Neuronal stem cell (in vitro differentiated cells): ENCODE measurements at regions not wholly inside any gene's neighbourhood (a gene's known extent, or its start where the extent isn't known, plus 50 kb on each side); places are given as distances from the start of the nearest gene placed in this dataset.

ENCODE experiments used
- DNase-seq: peaks from one replicate; pipeline ENCODE4 v3.0.0-alpha.2; 2013; ENCODE audit warnings: low spot score
- H2AFZ ChIP-seq: one replicate; pipeline ENCODE4 v1.6.1; 2013; ENCODE audit warnings: mild to moderate bottlenecking, low read length, inconsistent platforms
- H2AK5ac ChIP-seq: 2 replicates; pipeline ENCODE4 v1.6.1; 2013; ENCODE audit warnings: low read depth, mild to moderate bottlenecking, inconsistent platforms, low read length, moderate library complexity, mixed read lengths
- H2BK120ac ChIP-seq: 2 replicates; pipeline ENCODE4 v1.6.1; 2013; ENCODE audit warnings: low read depth, mild to moderate bottlenecking, inconsistent platforms, low read length, moderate library complexity, mixed read lengths
- H2BK12ac ChIP-seq: one replicate; pipeline ENCODE4 v1.6.1; 2013; ENCODE audit warnings: low read length, inconsistent platforms
- H2BK15ac ChIP-seq: 2 replicates; pipeline ENCODE4 v1.6.1; 2013; ENCODE audit warnings: mild to moderate bottlenecking, low read length, inconsistent platforms, mixed read lengths
- H2BK5ac ChIP-seq: one replicate; pipeline ENCODE4 v1.6.1; 2013; ENCODE audit warnings: inconsistent platforms, mild to moderate bottlenecking, low read length, moderate library complexity
- H3K14ac ChIP-seq: one replicate; pipeline ENCODE4 v1.6.1; 2013; ENCODE audit warnings: low read length, inconsistent platforms
- H3K18ac ChIP-seq: 2 replicates; pipeline ENCODE4 v1.6.1; 2013; ENCODE audit warnings: low read length, inconsistent platforms
- H3K23ac ChIP-seq: 2 replicates; pipeline ENCODE4 v1.6.1; 2013; ENCODE audit warnings: low read depth, mild to moderate bottlenecking, mixed read lengths, low read length, inconsistent platforms; ENCODE audit not compliant: poor library complexity
- H3K27ac ChIP-seq: replicated peaks from 3 replicates; pipeline ENCODE4 v1.5.1; 2013; ENCODE audit warnings: low read length, inconsistent platforms
- H3K27me3 ChIP-seq, 3 experiments: 2 replicates each; pipeline ENCODE4 v1.6.1; 2013; ENCODE audit warnings: low read length in 3 of 3, mild to moderate bottlenecking in 2 of 3, inconsistent platforms in 1 of 3, low read depth in 1 of 3, mixed read lengths in 1 of 3, moderate library complexity in 1 of 3; ENCODE audit not compliant: control insufficient read depth in 3 of 3, insufficient read depth in 3 of 3
- H3K36me3 ChIP-seq, 2 donors: replicated peaks in 1 of 2; 2 replicates each; pipeline ENCODE4 v1.6.1; 2013; ENCODE audit warnings: low read length in 2 of 2; ENCODE audit not compliant: control insufficient read depth in 2 of 2, insufficient read depth in 2 of 2
- H3K4ac ChIP-seq: 2 replicates; pipeline ENCODE4 v1.6.1; 2013; ENCODE audit warnings: inconsistent platforms, mild to moderate bottlenecking, low read length, moderate library complexity
- H3K4me1 ChIP-seq, 2 donors: 1 replicate in 1 of 2; 2 replicates in 1 of 2; pipeline ENCODE4 v1.6.1; 2013; ENCODE audit warnings: low read length in 2 of 2, low read depth in 1 of 2; ENCODE audit not compliant: control insufficient read depth in 2 of 2, insufficient read depth in 1 of 2
- H3K4me2 ChIP-seq: one replicate; pipeline ENCODE4 v1.6.1; 2013; ENCODE audit warnings: mild to moderate bottlenecking, low read length, inconsistent platforms; ENCODE audit not compliant: insufficient read depth, poor library complexity, severe bottlenecking
- H3K4me3 ChIP-seq, 2 donors: 2 replicates each; pipeline ENCODE4 v1.5.1; 2013; ENCODE audit warnings: low read length in 2 of 2, mild to moderate bottlenecking in 2 of 2, inconsistent platforms in 1 of 2, moderate library complexity in 1 of 2
- H3K79me1 ChIP-seq: one replicate; pipeline ENCODE4 v1.6.1; 2013; ENCODE audit warnings: low read depth, mild to moderate bottlenecking, inconsistent platforms, low read length, moderate library complexity
- H3K9ac ChIP-seq: one replicate; pipeline ENCODE4 v1.6.1; 2013; ENCODE audit warnings: mild to moderate bottlenecking, low read depth, low read length, inconsistent platforms; ENCODE audit not compliant: poor library complexity
- H3K9me3 ChIP-seq, 2 donors: replicated peaks in 1 of 2; 2 replicates each; pipeline versions ENCODE3 to v1.6.1; 2013; ENCODE audit warnings: low read length in 2 of 2, mild to moderate bottlenecking in 2 of 2, inconsistent platforms in 1 of 2, low read depth in 1 of 2, mixed read lengths in 1 of 2, moderate library complexity in 1 of 2; ENCODE audit not compliant: control insufficient read depth in 2 of 2, insufficient read depth in 1 of 2
- H4K8ac ChIP-seq: one replicate; pipeline ENCODE4 v1.6.1; 2013; ENCODE audit warnings: low read depth, mild to moderate bottlenecking, inconsistent platforms, low read length, moderate library complexity
- H4K91ac ChIP-seq: one replicate; pipeline ENCODE4 v1.6.1; 2013; ENCODE audit warnings: low read length, low read depth, mild to moderate bottlenecking, inconsistent platforms; ENCODE audit not compliant: poor library complexity
- WGBS, 2 donors: extraction: QIAGEN DNeasy Blood & Tissue Kit; methylation state at CpG; one replicate each; pipeline ENCODE4 v1.1.7; 2013; ENCODE audit warnings: missing lambda C conversion rate in 2 of 2, mixed read lengths in 1 of 2; ENCODE audit not compliant: insufficient read length in 2 of 2, insufficient replicate concordance in 1 of 2; ENCODE audit errors: extremely low coverage in 2 of 2; 5-methylcytosine and 5-hydroxymethylcytosine counted together

DNA sequence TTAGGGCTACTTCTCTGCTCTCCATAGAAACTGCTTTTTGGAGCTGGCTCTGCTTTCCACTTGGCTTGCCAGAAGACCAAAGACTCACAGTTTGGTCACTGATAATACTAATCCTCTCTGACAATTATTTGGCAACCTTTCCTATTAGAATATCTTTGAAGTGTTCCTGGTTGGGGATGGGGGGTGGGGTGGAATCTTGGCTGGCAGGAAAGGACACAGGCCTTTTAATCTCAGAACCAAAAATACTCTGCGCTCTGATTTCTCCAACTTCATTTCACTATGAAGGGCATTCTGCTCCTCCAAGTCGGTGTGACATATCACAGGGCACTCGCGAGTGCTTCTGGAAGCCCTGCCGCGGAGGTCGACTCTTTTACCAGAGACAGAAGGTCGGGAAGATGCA lies 1329.0 kb upstream of the WWC1 start:
- H3K27ac ChIP-seq, result no peak overlapping the region
- H3K9me3 ChIP-seq, result no peaks in the 10 kb centered on the region
- no peak overlapping the region for H3K14ac ChIP-seq
- no peaks in the 10 kb centered on the region for H3K79me1 ChIP-seq
- no peak overlapping the region for H3K4me3 ChIP-seq
- no peak overlapping the region for H4K8ac ChIP-seq
- no peak overlapping the region for H3K9ac ChIP-seq
- no peaks in the 10 kb centered on the region for H3K36me3 ChIP-seq
- H3K23ac ChIP-seq, result no peak overlapping the region
- no CpG with 5 or more reads among the region's 8 CpGs for WGBS, 2 donors
- no peak overlapping the region for H3K18ac ChIP-seq
- no peak overlapping the region for H2BK15ac ChIP-seq
- no peak overlapping the region for H2BK120ac ChIP-seq
- no peak for DNase-seq
- no peak overlapping the region for H2AK5ac ChIP-seq
- no peaks in the 10 kb centered on the region for H3K27me3 ChIP-seq
- no peak overlapping the region for H3K4ac ChIP-seq
- H3K4me1 ChIP-seq, result peaks cover 6 to 7% of the 10 kb centered on the region in 2 donors
- no peak overlapping the region for H4K91ac ChIP-seq
- peak overlapping the region; percentile 33 for H2AFZ ChIP-seq
- no peak overlapping the region for H2BK12ac ChIP-seq
- H2BK5ac ChIP-seq, result no peak overlapping the region
- H3K4me2 ChIP-seq, result no peak overlapping the region

- Histone ChIP-seq H3K4ac (no peak overlapping the region), H3K23ac (no peak overlapping the region), H3K4me1 (peaks cover 0 to 5% of the 10 kb centered on the region in 2 donors), H2BK5ac (no peak overlapping the region), H3K18ac (no peak overlapping the region), H2BK12ac (no peak overlapping the region), H3K27ac (no peak overlapping the region), H3K9me3 (no peaks in the 10 kb centered on the region), H2AFZ (no peak overlapping the region), H3K4me2 (no peak overlapping the region), H3K27me3 (no peaks in the 10 kb centered on the region), H3K9ac (no peak overlapping the region), H3K79me1 (no peaks in the 10 kb centered on the region), H2BK120ac (no peak overlapping the region), H2AK5ac (no peak overlapping the region), H4K91ac (no peak overlapping the region), H4K8ac (no peak overlapping the region), H3K4me3 (no peak overlapping the region), H2BK15ac (no peak overlapping the region), H3K36me3 (no peaks in the 10 kb centered on the region), H3K14ac (no peak overlapping the region)
- no CpG with 5 or more reads among the region's 5 CpGs for WGBS, 2 donors
- DNase-seq, result no peak
Observed at GRCh38 chr5:166963596-166963995, 1327.8 kb upstream of the WWC1 start.

DNA sequence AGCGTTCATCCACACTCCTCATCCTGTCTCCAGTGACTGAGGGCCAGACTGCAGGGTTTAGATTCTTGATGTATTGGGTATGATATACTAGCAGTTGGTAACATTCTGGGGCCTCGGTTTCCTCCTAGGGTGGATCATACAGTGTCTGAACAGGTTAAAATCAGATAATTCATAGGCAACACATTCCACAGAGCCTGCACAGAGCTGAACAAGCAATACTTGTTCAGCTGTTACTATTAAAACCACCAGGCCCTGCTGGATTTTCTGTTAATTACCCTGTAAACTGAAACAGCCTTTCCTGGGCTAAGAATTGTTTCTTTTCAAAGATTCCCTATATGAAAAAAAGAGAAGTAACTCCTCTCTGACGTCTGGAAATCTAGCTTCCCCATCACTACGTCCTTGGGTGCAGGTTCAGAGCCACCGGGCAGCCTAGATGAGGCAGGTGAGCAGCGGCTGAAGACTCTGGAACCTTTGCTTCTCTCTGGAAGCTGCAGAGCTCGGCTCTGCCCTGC lies 1313.5 kb upstream of the WWC1 start:
- Histone ChIP-seq H2BK15ac (peak overlapping the region; percentile 100), H3K27ac (peak overlapping the region; percentile 68), H3K36me3 (no peaks in the 10 kb centered on the region), H3K14ac (peak overlapping the region; percentile 95), H2BK12ac (no peak overlapping the region), H3K23ac (no peak overlapping the region), H3K18ac (peak overlapping the region; percentile 99), H3K4ac (peak overlapping the region; percentile 57), H3K27me3 (no peaks in the 10 kb centered on the region), H2BK120ac (no peak overlapping the region), H4K91ac (no peak overlapping the region), H3K9me3 (no peaks in the 10 kb centered on the region), H2BK5ac (peak overlapping the region; percentile 77), H2AK5ac (peak overlapping the region; percentile 28), H3K79me1 (no peaks in the 10 kb centered on the region), H4K8ac (no peak overlapping the region), H3K4me3 (peak overlapping the region; percentile 64 to 86), H3K4me1 (peaks cover 3 to 25% of the 10 kb centered on the region in 2 donors), H2AFZ (peak overlapping the region; percentile 98), H3K9ac (peak overlapping the region; percentile 97), H3K4me2 (peak overlapping the region; percentile 81)
- DNase-seq, result no peak
- WGBS, 2 donors, result no CpG with 5 or more reads among the region's 7 CpGs

DNA sequence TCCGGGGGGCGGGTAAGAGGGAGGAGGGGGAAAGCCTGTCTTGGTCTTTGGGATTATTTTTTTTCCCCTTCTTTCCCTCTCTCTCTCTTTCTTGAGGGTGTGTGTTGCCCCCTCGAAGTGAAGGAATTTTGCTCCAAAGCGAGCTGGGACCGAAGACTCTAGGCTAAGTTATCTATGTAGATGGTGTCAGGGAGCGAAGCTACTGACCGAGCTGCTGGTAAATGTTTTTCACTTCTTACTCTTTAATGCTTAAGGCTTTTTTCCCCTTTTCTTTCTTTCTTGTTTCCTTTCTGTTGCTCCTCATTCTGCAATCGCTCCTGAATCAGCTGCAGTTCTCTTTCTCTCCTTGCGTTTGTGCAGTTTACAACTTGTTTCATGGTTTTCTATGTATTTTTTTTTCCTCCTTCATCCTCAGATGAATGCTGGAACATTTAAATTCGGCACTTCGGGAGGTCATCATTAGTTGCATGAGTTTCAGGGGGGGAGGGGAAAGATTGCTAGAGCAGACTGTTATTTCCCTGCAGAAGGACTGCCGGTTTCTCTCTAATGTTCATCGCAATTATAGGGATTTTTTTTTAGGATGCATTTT lies 1312.0 kb upstream of the WWC1 start:
- no peak for DNase-seq
- H3K4me3 ChIP-seq, result peak overlapping the region; percentile 64 to 86
- peak overlapping the region; percentile 98 for H2AFZ ChIP-seq
- peak overlapping the region; percentile 97 for H3K14ac ChIP-seq
- H2BK15ac ChIP-seq, result no peak overlapping the region
- H2BK120ac ChIP-seq, result peak overlapping the region; percentile 82
- WGBS, 2 donors, result no CpG with 5 or more reads among the region's 13 CpGs
- H3K23ac ChIP-seq, result peak overlapping the region; percentile 80
- H3K4ac ChIP-seq, result no peak overlapping the region
- peaks cover 3 to 30% of the 10 kb centered on the region in 2 donors for H3K4me1 ChIP-seq
- no peak overlapping the region for H2BK12ac ChIP-seq
- H3K9ac ChIP-seq, result peak overlapping the region; percentile 97
- H3K79me1 ChIP-seq, result no peaks in the 10 kb centered on the region
- H2BK5ac ChIP-seq, result peak overlapping the region; percentile 77
- no peaks in the 10 kb centered on the region for H3K36me3 ChIP-seq
- H4K8ac ChIP-seq, result no peak overlapping the region
- H4K91ac ChIP-seq, result no peak overlapping the region
- H3K4me2 ChIP-seq, result peak overlapping the region; percentile 81
- no peaks in the 10 kb centered on the region for H3K27me3 ChIP-seq
- H3K18ac ChIP-seq, result peak overlapping the region; percentile 99
- H3K9me3 ChIP-seq, result no peaks in the 10 kb centered on the region
- H3K27ac ChIP-seq, result peak overlapping the region; percentile 83
- H2AK5ac ChIP-seq, result no peak overlapping the region
